ENCODE measurements at regions not wholly inside any gene's neighbourhood (a gene's known extent, or its start where the extent isn't known, plus 50 kb on each side); places are given as distances from the start of the nearest gene placed in this dataset.

DNA sequence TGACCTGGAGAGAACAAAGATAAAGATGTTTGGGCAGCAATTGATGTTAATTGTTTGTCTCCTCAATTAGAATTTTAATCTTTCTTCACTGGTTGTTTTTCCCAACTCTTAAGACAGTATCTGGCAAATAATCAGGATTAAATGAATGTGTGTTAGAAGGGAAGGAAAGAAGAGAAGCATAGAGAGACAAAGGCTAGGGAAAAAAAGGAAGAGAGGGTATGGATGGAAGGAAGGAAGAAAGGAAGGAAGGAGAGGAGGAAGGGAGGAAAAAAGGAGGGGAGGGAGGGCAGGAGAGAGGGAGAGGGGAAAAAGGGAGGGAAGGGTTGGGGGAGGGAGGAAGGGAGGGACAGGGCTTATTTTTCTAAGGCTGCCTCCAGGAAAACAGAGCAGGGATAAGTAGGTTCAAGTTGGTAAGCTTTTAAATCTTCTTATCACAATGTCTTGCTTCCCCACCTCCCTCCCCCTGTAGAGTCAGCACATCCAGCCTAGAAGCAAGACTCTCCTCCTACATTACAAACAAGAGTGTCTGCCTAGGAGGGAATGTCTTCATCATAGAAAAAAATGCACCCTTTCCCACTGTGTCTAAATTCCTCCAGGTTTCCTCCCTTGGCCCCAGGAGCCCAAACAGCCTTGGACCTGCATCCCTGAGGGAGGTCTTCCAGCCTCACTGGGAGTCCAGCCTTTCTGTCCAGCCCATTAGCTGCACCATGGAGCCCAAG lies 447.8 kb upstream of the JARID2 start:
- H4K20me1 ChIP-seq (ENCODE audit: insufficient read depth), result no peaks in the 10 kb centered on the region
- H3K9me2 ChIP-seq (ENCODE audit: insufficient read depth), result no peaks in the 10 kb centered on the region
- H3K36me3 ChIP-seq (ENCODE audit: control insufficient read depth in 1 of 2, insufficient read depth in 2 of 2, low read length in 2 of 2), result no peaks in the 10 kb centered on the region
- H3K27ac ChIP-seq (ENCODE audit: low read depth, low read length), result no peak overlapping the region
- H3K79me2 ChIP-seq (ENCODE audit: insufficient read depth, low read length), result no peaks in the 10 kb centered on the region
- no peak for DNase-seq (ENCODE audit: low read depth, low spot score)
- no peak overlapping the region for H3K4me2 ChIP-seq (ENCODE audit: low read length)
- H2AFZ ChIP-seq (ENCODE audit: low read depth, low read length, poor library complexity, severe bottlenecking), result no peak overlapping the region
- no peaks in the 10 kb centered on the region for H3K9me3 ChIP-seq (ENCODE audit: control insufficient read depth in 1 of 2, insufficient read depth in 1 of 2, low read depth in 1 of 2, low read length in 2 of 2)
- RAD21 ChIA-PET (ENCODE audit: low non-redundant PET in 1 of 2, low total read pairs in 2 of 2, uncharacterized antibody in 2 of 2, unreplicated experiment in 2 of 2), result no interaction called here
- POLR2A ChIA-PET, result no interaction called here
- CTCF ChIA-PET, result no interaction called here
- intact Hi-C loops (cut with micrococcal nuclease), result no loop called here
- no peak for ATAC-seq
- BruUV-seq (replicated peaks), result no TSS peak
- no peak overlapping the region for H3K9ac ChIP-seq (ENCODE audit: low read length)
- H3K27me3 ChIP-seq (ENCODE audit: insufficient read depth, low read length), result no peaks in the 10 kb centered on the region
- H3K4me1 ChIP-seq (ENCODE audit: control insufficient read depth in 1 of 2, insufficient read depth in 2 of 2, low read length in 2 of 2), result peaks cover 0 to 3% of the 10 kb centered on the region in 2 experiments; a peak in 1 of 4 replicates
- no peak overlapping the region for H3K4me3 ChIP-seq (replicated peaks in 1 of 2; ENCODE audit: low read depth in 1 of 2, low read length in 2 of 2)
- TF ChIP-seq ZNF274 (IDR thresholded peaks at IDR 0.05; ENCODE audit: low read depth, low read length) (no peak), SRF (IDR thresholded peaks at IDR 0.05; ENCODE audit: low read depth) (no peak), EZH2phosphoT487 (IDR thresholded peaks at IDR 0.05; ENCODE audit: borderline replicate concordance) (no peak), SP1 (IDR thresholded peaks at IDR 0.05; ENCODE audit: low read depth) (no peak), SIN3A (IDR thresholded peaks at IDR 0.05; ENCODE audit: low read depth) (no peak), FOSL1 (IDR thresholded peaks at IDR 0.05; ENCODE audit: low read depth) (no peak), POLR2A (IDR thresholded peaks at IDR 0.05; ENCODE audit: borderline replicate concordance, extremely low read depth, insufficient read depth, insufficient read length) (no peak), CBX3 (IDR thresholded peaks at IDR 0.05; ENCODE audit: low read depth) (no peak)
- TF ChIP-seq, protein P1, sequence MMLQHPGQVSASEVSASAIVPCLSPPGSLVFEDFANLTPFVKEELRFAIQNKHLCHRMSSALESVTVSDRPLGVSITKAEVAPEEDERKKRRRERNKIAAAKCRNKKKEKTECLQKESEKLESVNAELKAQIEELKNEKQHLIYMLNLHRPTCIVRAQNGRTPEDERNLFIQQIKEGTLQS (IDR thresholded peaks at IDR 0.05), result no peak
- TF ChIP-seq, protein P2, sequence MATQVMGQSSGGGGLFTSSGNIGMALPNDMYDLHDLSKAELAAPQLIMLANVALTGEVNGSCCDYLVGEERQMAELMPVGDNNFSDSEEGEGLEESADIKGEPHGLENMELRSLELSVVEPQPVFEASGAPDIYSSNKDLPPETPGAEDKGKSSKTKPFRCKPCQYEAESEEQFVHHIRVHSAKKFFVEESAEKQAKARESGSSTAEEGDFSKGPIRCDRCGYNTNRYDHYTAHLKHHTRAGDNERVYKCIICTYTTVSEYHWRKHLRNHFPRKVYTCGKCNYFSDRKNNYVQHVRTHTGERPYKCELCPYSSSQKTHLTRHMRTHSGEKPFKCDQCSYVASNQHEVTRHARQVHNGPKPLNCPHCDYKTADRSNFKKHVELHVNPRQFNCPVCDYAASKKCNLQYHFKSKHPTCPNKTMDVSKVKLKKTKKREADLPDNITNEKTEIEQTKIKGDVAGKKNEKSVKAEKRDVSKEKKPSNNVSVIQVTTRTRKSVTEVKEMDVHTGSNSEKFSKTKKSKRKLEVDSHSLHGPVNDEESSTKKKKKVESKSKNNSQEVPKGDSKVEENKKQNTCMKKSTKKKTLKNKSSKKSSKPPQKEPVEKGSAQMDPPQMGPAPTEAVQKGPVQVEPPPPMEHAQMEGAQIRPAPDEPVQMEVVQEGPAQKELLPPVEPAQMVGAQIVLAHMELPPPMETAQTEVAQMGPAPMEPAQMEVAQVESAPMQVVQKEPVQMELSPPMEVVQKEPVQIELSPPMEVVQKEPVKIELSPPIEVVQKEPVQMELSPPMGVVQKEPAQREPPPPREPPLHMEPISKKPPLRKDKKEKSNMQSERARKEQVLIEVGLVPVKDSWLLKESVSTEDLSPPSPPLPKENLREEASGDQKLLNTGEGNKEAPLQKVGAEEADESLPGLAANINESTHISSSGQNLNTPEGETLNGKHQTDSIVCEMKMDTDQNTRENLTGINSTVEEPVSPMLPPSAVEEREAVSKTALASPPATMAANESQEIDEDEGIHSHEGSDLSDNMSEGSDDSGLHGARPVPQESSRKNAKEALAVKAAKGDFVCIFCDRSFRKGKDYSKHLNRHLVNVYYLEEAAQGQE (IDR thresholded peaks at IDR 0.05; ENCODE audit: low read depth), result no peak

Measured in HCT116 (cell line).